Motor neuron (in vitro differentiated cells): ENCODE measurements at regions not wholly inside any gene's neighbourhood (a gene's known extent, or its start where the extent isn't known, plus 50 kb on each side); places are given as distances from the start of the nearest gene placed in this dataset.

Source experiments
- ATAC-seq, 8 experiments: fragments of 200-7000 bp; cut with Tn5 transposase; replicated peaks in 6 of 8; 2 replicates each; pipeline ENCODE4 v1.8.0; 2021; ENCODE audit warnings: mild to moderate bottlenecking in 8 of 8, moderate library complexity in 8 of 8
- H3K27ac ChIP-seq, 2 donors: fragments of 250-450 bp; sonication (Bioruptor Pico); 2 replicates each; pipeline ENCODE4 v1.9.0; 2021; ENCODE audit warnings: antibody characterized with exemption in 2 of 2, mild to moderate bottlenecking in 2 of 2, moderate library complexity in 1 of 2
- H3K4me1 ChIP-seq, 2 donors: fragments of 250-450 bp; sonication (Bioruptor Pico); replicated peaks in 1 of 2; 2 replicates each; pipeline ENCODE4 v1.6.1; 2021; ENCODE audit warnings: antibody characterized with exemption in 2 of 2, mild to moderate bottlenecking in 2 of 2, moderate library complexity in 1 of 2
- H3K4me3 ChIP-seq, 5 donors: fragments of 250-450 bp; sonication (Bioruptor Pico); 2 replicates each; pipeline ENCODE4 v1.9.0; 2021; ENCODE audit warnings: antibody characterized with exemption in 5 of 5, mild to moderate bottlenecking in 5 of 5, moderate library complexity in 4 of 5
- WGBS, 10 experiments: fragments of 450-650 bp; shearing (Covaris generic); methylation state at CpG; one replicate each; pipeline ENCODE4 v1.0.0; 2022; 5-methylcytosine and 5-hydroxymethylcytosine counted together
- in situ Hi-C, 9 experiments: fragments of 400-800 bp; cut with MboI; loops; one replicate each; pipeline ENCODE4 v1.15.0; 2021; ENCODE audit warnings: low sequenced_read_pairs in 9 of 9, low pct_unique_long_range_greater_than_20kb in 2 of 9; ENCODE audit not compliant: unreplicated experiment in 9 of 9

DNA sequence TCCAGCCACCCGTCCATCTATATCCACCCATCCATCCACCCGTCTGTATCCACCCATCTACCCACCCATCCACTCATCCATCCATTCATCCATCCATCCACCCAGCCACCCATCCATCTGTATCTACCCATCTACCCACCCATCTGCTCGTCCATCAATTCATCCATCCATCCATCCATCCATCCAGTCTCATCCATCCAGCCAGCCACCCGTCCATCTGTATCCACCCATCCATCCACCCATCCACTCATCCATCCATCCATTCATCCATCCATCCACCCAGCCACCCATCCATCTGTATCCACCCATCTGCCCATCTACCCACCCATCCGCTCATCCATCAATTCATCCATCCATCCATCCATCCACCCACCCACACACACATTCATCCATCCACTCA, 73.2 kb downstream of the UNCX start:
- peaks cover 0 to 8% of the 10 kb centered on the region in 2 donors for H3K4me1 ChIP-seq
- 0 to 70% (median 28%) methylated on average over 1 to 4 of the region's 5 CpGs; no CpG with 5 or more reads in 2 of the 10 experiments for WGBS, 10 experiments
- in situ Hi-C loops: no loop called here
- H3K27ac ChIP-seq: no peak overlapping the region
- no peak for ATAC-seq
- H3K4me3 ChIP-seq: no peak overlapping the region

DNA sequence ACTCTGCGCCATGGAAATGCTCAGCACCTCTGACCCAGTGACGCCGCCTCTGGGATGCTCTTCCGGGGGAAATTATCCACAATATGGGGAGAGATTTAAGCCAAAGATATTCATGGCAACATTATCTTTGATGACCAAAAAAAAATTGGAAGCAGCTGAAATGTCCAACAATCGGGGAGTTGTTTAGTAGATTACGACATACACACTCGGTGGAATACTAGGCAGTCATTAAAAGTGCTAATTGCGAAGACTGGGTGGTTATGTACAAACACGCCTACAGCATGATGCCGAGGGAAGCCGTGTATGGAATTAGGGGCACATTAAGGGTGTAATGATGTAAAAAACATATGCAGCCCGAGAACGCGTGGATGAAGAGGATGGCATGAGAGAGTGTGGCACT, 75.2 kb downstream of the UNCX start:
- H3K27ac ChIP-seq: no peak overlapping the region
- H3K4me3 ChIP-seq: no peak overlapping the region
- ATAC-seq: no peak
- 0 to 100% (median 84%) methylated on average over 1 to 13 of the region's 14 CpGs for WGBS, 10 experiments
- H3K4me1 ChIP-seq: no peaks in the 10 kb centered on the region
- in situ Hi-C loops: no loop called here

GRCh38 chr7:1309290-1309689, 76.6 kb downstream of the UNCX start:
- no peak overlapping the region for H3K27ac ChIP-seq
- peaks cover 0 to 6% of the 10 kb centered on the region in 2 donors for H3K4me1 ChIP-seq
- in situ Hi-C loops: no loop called here
- no peak overlapping the region for H3K4me3 ChIP-seq
- 75 to 96% (median 91%) methylated on average over 3 to 4 of the region's 4 CpGs; no CpG with 5 or more reads in 1 of the 10 experiments for WGBS, 10 experiments
- ATAC-seq: no peak

DNA sequence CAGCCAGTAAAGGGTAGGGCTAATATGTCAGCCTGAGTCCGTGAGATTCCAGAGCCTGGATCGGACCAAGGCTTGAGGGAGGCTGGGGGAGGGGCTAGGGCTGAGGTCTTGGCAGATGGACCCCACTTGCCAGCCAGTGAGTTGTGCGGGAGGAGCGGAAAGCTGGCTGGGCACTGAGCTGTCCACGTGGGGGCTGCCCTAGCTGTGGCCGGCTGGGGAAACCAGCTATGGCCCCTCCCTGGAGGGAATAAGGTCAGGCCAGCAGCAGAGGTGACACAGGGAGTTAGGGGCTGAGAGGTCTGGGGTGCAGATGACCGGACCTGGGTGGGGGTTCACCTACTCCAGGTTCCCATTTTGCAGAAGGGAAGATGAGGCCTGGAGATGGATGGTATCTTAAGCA, 77.3 kb downstream of the UNCX start:
- H3K27ac ChIP-seq: no peak overlapping the region
- 0 to 90% (median 80%) methylated on average over 1 to 2 of the region's 7 CpGs; no CpG with 5 or more reads in 5 of the 10 experiments for WGBS, 10 experiments
- in situ Hi-C loops: no loop called here
- H3K4me3 ChIP-seq: no peak overlapping the region
- no peak for ATAC-seq
- H3K4me1 ChIP-seq: peaks cover 0 to 6% of the 10 kb centered on the region in 2 donors

DNA sequence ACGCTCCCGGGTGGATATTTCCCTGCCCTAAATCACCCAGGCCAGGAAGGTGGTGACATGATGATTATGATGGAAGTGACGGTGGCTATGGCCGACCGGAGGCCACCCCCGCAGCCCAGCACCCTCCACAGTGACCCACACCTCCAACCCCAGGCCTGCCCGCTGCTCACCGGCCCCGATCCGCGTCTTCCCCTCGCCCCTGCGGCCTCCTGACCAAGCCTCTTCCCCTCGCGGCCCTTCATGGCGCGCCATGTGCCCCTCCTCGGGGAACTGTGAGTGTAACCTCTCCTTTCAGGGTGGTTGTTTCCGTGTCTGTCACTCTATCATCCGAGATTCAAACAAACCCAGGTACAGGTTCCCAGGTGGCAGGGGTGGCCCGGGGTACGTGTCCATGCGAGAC, 78.3 kb downstream of the UNCX start:
- WGBS, 10 experiments: 37 to 79% (median 65%) methylated on average over 1 to 11 of the region's 23 CpGs; no CpG with 5 or more reads in 5 of the 10 experiments
- H3K4me3 ChIP-seq: no peak overlapping the region
- in situ Hi-C loops: no loop called here
- H3K27ac ChIP-seq: no peak overlapping the region
- no peak for ATAC-seq
- H3K4me1 ChIP-seq: peaks cover 0 to 6% of the 10 kb centered on the region in 2 donors

DNA sequence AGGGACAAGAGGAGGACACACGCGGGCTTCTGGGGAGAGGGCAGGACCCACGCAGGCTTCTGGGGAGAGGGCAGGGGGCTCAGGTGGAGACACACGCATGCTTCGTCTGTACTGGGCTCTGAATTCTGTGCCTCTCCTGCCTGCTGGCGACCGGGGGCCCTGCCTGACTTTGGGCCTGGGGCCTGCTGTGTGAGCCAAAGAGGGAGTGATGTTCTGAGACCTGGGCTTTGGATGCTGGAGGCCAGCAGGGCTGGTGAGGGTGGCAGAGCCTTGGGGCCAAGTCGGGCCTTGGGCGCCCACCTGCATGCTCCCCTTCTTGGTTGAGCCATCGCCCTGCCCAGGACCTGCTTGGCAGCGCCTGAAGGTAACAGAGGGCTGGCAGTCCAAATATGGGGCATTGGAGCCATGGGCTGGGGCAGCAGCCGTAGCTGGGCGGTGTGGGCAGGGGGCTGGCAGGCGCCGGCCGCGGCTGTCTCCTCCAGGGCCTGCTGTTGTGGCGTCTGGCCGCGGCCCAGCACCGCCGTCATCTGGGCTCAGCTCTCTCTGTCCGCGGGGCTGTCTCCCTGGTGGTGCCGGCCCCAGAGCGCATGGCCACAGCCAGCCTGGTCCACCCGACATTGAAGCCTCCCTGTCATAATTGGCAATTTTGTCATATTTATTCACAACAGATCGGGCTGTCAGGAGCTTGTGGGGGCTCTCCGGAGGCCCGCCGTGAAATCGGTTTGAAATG, 78.9 kb downstream of the UNCX start:
- ATAC-seq: no peak
- Histone ChIP-seq H3K27ac (no peak overlapping the region), H3K4me1 (peaks cover 0 to 6% of the 10 kb centered on the region in 2 donors), H3K4me3 (no peak overlapping the region)
- in situ Hi-C loops: no loop called here
- WGBS, 10 experiments: 67 to 90% methylated on average over 2 to 5 of the region's 32 CpGs; no CpG with 5 or more reads in 8 of the 10 experiments

- 40 to 89% (median 82%) methylated on average over 2 to 20 of the region's 30 CpGs; no CpG with 5 or more reads in 3 of the 10 experiments for WGBS, 10 experiments
- no peak overlapping the region for H3K27ac ChIP-seq
- peaks cover 0 to 6% of the 10 kb centered on the region in 2 donors for H3K4me1 ChIP-seq
- no peak overlapping the region for H3K4me3 ChIP-seq
- in situ Hi-C loops: no loop called here
- ATAC-seq: no peak
Observed at GRCh38 chr7:1312136-1313070, 79.7 kb downstream of the UNCX start.

DNA sequence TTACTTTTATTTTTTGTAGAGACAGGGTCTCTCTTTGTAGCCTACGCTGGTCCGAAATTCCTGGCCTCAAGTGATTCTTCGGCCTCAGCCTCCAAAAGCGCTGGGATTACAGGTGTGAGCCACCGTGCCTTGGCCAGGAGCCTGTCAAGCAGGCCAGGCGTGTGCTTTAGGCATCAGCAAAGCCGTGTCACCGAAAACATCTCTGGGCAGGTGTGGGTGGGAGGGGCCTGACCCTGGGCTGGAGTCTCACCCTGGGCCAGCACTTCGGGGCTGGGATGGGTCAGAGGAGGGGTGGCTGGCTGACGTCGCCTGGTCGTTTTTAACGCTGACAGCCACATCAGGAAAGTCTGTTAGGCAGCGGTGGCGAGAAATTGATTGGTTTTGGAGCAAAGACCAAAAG, 80.9 kb downstream of the UNCX start:
- H3K4me3 ChIP-seq: no peak overlapping the region
- H3K4me1 ChIP-seq: peaks cover 0 to 6% of the 10 kb centered on the region in 2 donors
- in situ Hi-C loops: no loop called here
- no peak overlapping the region for H3K27ac ChIP-seq
- 72 to 100% (median 78%) methylated on average over 2 to 5 of the region's 15 CpGs; no CpG with 5 or more reads in 7 of the 10 experiments for WGBS, 10 experiments
- ATAC-seq: peak in 5 of 8 experiments; percentile 25 to 50 (median 46)

- 0 to 96% (median 60%) methylated on average over 1 to 4 of the region's 28 CpGs; no CpG with 5 or more reads in 4 of the 10 experiments for WGBS, 10 experiments
- in situ Hi-C loops: no loop called here
- H3K4me1 ChIP-seq: peaks cover 0 to 6% of the 10 kb centered on the region in 2 donors
- no peak overlapping the region for H3K27ac ChIP-seq
- no peak overlapping the region for H3K4me3 ChIP-seq
- peak in 1 of 8 experiments; percentile 14 for ATAC-seq
Observed at GRCh38 chr7:1314021-1314907, 81.6 kb downstream of the UNCX start.

DNA sequence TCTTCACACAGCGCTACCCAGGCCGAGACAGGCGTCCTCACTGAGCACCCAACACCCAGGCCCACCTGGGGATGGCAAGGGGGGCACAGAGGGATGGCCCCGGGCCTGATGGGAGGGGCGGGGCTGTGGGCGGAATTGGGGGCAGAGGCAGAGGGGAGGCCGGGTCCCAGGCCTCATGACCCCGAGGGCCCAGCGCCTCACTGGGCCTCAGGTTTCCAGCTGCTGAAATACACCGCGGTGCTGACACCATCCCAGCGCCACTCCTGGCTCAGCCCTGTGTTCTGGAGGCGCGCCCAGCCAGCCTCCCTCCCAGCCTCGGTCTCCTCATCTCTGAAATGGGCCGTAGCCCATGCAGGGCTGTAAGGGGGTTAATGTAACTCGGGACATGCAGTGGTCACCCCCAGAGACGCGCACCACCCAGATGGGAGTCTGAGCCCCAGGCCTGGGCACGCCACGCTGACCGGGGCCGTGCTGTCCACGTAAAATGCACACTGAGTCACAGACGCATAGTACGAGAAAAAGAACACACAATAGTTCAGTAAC, 82.3 kb downstream of the UNCX start:
- no peak overlapping the region for H3K4me3 ChIP-seq
- peaks cover 0 to 6% of the 10 kb centered on the region in 2 donors for H3K4me1 ChIP-seq
- no peak for ATAC-seq
- WGBS, 10 experiments: 29 to 100% (median 79%) methylated on average over 1 to 8 of the region's 26 CpGs; no CpG with 5 or more reads in 6 of the 10 experiments
- H3K27ac ChIP-seq: no peak overlapping the region
- in situ Hi-C loops: no loop called here

DNA sequence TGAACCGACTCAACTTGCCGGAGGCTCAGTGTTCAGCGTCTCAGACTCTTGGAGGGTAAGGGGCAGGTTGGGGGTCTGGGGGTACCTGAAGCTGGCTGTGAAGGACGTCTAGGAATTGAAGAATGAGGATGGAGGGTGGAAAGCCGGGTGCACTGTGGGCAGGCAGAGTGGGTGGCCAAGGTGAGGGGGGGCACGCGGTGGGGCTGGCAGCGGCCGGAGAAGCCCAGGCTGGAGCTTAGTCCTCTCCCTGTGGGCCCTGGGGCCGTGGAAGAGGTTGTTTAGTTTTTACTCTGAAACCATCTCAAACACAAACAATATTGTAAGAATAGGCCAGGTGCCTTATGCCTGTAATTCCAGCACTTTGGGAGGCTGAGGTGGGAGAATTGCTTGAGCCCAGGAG, 83.4 kb downstream of the UNCX start:
- Histone ChIP-seq H3K4me1 (peaks cover 0 to 10% of the 10 kb centered on the region in 2 donors), H3K4me3 (no peak overlapping the region), H3K27ac (no peak overlapping the region)
- in situ Hi-C loops: no loop called here
- no peak for ATAC-seq
- 52% methylated on average over 3 of the region's 10 CpGs; no CpG with 5 or more reads in 9 of the 10 experiments for WGBS, 10 experiments

GRCh38 chr7:1317646-1318045, 85.0 kb downstream of the UNCX start:
- ATAC-seq: no peak
- WGBS, 10 experiments: 40 to 100% (median 91%) methylated on average over 1 to 9 of the region's 15 CpGs; no CpG with 5 or more reads in 5 of the 10 experiments
- in situ Hi-C loops: no loop called here

More at GRCh38 chr7:1317646-1318045, 85.0 kb downstream of the UNCX start:
- H3K4me1 ChIP-seq: peaks cover 0 to 14% of the 10 kb centered on the region in 2 donors
- H3K27ac ChIP-seq: no peak overlapping the region
- H3K4me3 ChIP-seq: no peak overlapping the region
